ENCODE measurements at regions not wholly inside any gene's neighbourhood (a gene's known extent, or its start where the extent isn't known, plus 50 kb on each side); places are given as distances from the start of the nearest gene placed in this dataset.

- DNase-seq: peak; percentile 9
These were observed 186.3 kb upstream of the RGMB start for GRCh38 chr5:98587166-98587565.

GRCh38 chr5:98588215-98588614 is 185.2 kb upstream of the RGMB start:
- DNase-seq: peak; percentile 64

- DNase-seq: no peak
These were observed 180.0 kb upstream of the RGMB start for GRCh38 chr5:98593418-98593817.

GRCh38 chr5:98594098-98594497 is 179.4 kb upstream of the RGMB start:
- DNase-seq: no peak

GRCh38 chr5:98599016-98599415 is 174.4 kb upstream of the RGMB start:
- DNase-seq: no peak

- DNase-seq: no peak
These were observed 170.8 kb upstream of the RGMB start for GRCh38 chr5:98602534-98603112.

- DNase-seq: no peak
These were observed 170.0 kb upstream of the RGMB start for GRCh38 chr5:98603456-98603855.

- no peak for DNase-seq
These were observed 169.2 kb upstream of the RGMB start for GRCh38 chr5:98604301-98604700.

GRCh38 chr5:98604721-98605425 is 168.6 kb upstream of the RGMB start:
- no peak for DNase-seq

GRCh38 chr5:98605426-98605825 is 168.0 kb upstream of the RGMB start:
- no peak for DNase-seq

- DNase-seq: no peak
These were observed 166.5 kb upstream of the RGMB start for GRCh38 chr5:98606961-98607360.

GRCh38 chr5:98608052-98608451 is 165.4 kb upstream of the RGMB start:
- DNase-seq: no peak

- no peak for DNase-seq
These were observed 159.1 kb upstream of the RGMB start for GRCh38 chr5:98614341-98614740.

- DNase-seq: no peak
These were observed 151.6 kb upstream of the RGMB start for GRCh38 chr5:98621821-98622220.

- DNase-seq: no peak
These were observed 149.2 kb upstream of the RGMB start for GRCh38 chr5:98624145-98624880.

GRCh38 chr5:98627121-98627520 is 146.3 kb upstream of the RGMB start:
- no peak for DNase-seq

- DNase-seq: no peak
These were observed 142.8 kb upstream of the RGMB start for GRCh38 chr5:98630621-98631020.

GRCh38 chr5:98631311-98632054 is 142.0 kb upstream of the RGMB start:
- DNase-seq: no peak

GRCh38 chr5:98635656-98636055 is 137.8 kb upstream of the RGMB start:
- no peak for DNase-seq

- DNase-seq: no peak
These were observed 136.3 kb upstream of the RGMB start for GRCh38 chr5:98637116-98637515.

GRCh38 chr5:98637557-98637956 is 135.9 kb upstream of the RGMB start:
- DNase-seq: no peak

GRCh38 chr5:98638111-98638510 is 135.4 kb upstream of the RGMB start:
- DNase-seq: no peak

- DNase-seq: no peak
These were observed 134.8 kb upstream of the RGMB start for GRCh38 chr5:98638701-98639100.

GRCh38 chr5:98639274-98639673 is 134.2 kb upstream of the RGMB start:
- DNase-seq: no peak

Data from NCI-H2171 treated with DMSO at 0.1 percent for 48 hours (cell line).